Coronary artery (tissue), 2 donors: ENCODE measurements at regions not wholly inside any gene's neighbourhood (a gene's known extent, or its start where the extent isn't known, plus 50 kb on each side); places are given as distances from the start of the nearest gene placed in this dataset.
A peak's percentile ranks its signal among the peaks of the same experiment; 100 is the strongest.

ENCODE experiments used
- DNase-seq: peaks from one replicate; pipeline ENCODE4 v3.0.0-alpha.2; 2017; ENCODE audit warnings: low spot score
- H3K27ac ChIP-seq, 2 donors: fragments of 200-600 bp; sonication (generic); one replicate each; pipeline ENCODE4 v1.5.1; 2016 to 2019
- H3K4me3 ChIP-seq: fragments of 200-600 bp; sonication (generic); 2 replicates; pipeline ENCODE4 v1.5.1; 2016; ENCODE audit warnings: mild to moderate bottlenecking, moderate library complexity
- CTCF ChIP-seq: fragments of 200-600 bp; sonication (generic); IDR thresholded peaks from one replicate; pipeline ENCODE4 v1.5.1; 2019; ENCODE audit warnings: antibody characterized with exemption

GRCh38 chr12:107912421-107913004, 138.0 kb downstream of the ASCL4 start:
- no peak for DNase-seq
- H3K27ac ChIP-seq, result no peak overlapping the region
- H3K4me3 ChIP-seq, result peak overlapping the region; percentile 21
- TF ChIP-seq CTCF, result no peak

- no peak overlapping the region for H3K4me3 ChIP-seq
- no peak for TF ChIP-seq CTCF
- no peak for DNase-seq
- H3K27ac ChIP-seq, result no peak overlapping the region
Observed at GRCh38 chr12:107914460-107914977, 140.0 kb downstream of the ASCL4 start.

GRCh38 chr12:107917912-107918800, 143.7 kb downstream of the ASCL4 start:
- Histone ChIP-seq H3K27ac (no peak overlapping the region), H3K4me3 (no peak overlapping the region)
- DNase-seq, result no peak
- peak; percentile 43 for TF ChIP-seq CTCF

GRCh38 chr12:107921062-107921461, 146.6 kb downstream of the ASCL4 start:
- no peak overlapping the region for H3K4me3 ChIP-seq
- no peak overlapping the region for H3K27ac ChIP-seq
- DNase-seq, result no peak
- no peak for TF ChIP-seq CTCF

- DNase-seq, result no peak
- TF ChIP-seq CTCF, result no peak
- Histone ChIP-seq H3K4me3 (no peak overlapping the region), H3K27ac (no peak overlapping the region)
Observed at GRCh38 chr12:107925125-107925524, 150.6 kb downstream of the ASCL4 start.

GRCh38 chr12:107929436-107929835, 154.9 kb downstream of the ASCL4 start:
- TF ChIP-seq CTCF, result no peak
- DNase-seq, result no peak
- Histone ChIP-seq H3K27ac (no peak overlapping the region), H3K4me3 (no peak overlapping the region)

GRCh38 chr12:107931761-107932160, 157.3 kb downstream of the ASCL4 start:
- H3K27ac ChIP-seq, result no peak overlapping the region
- no peak for TF ChIP-seq CTCF
- no peak overlapping the region for H3K4me3 ChIP-seq
- no peak for DNase-seq
